ENCODE measurements at regions not wholly inside any gene's neighbourhood (a gene's known extent, or its start where the extent isn't known, plus 50 kb on each side); places are given as distances from the start of the nearest gene placed in this dataset.
"Not testable (repeated sequence)": the region's sequence is repeated elsewhere in the genome, so short reads cannot be mapped to it uniquely, and the experiment has no call there.

DNA sequence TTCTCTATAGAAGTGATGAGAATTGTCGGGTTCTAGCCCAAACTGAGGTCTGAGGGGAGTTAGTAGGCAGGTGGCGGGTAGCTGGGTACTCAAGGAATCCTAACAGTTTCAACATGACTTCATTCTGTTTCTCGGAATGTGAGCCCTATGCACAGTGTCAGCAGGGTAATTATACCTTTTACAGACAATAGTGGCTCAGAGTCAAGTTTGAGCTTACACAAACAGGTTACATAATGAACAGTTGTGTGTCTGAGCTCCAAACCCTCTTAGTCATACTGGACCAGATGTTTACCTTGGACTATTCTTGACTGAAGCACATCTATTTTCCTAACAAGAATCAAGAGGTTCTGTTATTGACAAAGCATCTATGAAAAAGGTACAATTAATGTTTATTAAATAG lies 1066.7 kb upstream of the PCDH20 start:
- no peak for DNase-seq (ENCODE audit: missing footprints)
- intact Hi-C loops (cut with DNase I): no loop called here
- no peak for ATAC-seq

DNA sequence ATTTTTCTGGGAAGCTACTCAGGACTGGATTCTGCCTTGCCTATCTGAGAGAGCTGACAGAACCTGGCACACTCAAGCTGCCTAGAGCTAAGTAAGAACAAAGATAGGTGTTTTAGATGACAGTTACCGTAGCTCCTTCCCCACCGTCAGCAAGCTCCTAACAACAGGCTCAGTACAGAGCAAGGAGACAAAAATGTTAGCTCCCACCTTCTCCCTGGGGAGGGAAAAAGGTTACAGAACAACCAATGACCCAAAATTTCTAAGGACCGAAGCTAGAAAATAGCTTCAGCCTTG lies 1058.2 kb upstream of the PCDH20 start:
- intact Hi-C loops (cut with DNase I): no loop called here

DNA sequence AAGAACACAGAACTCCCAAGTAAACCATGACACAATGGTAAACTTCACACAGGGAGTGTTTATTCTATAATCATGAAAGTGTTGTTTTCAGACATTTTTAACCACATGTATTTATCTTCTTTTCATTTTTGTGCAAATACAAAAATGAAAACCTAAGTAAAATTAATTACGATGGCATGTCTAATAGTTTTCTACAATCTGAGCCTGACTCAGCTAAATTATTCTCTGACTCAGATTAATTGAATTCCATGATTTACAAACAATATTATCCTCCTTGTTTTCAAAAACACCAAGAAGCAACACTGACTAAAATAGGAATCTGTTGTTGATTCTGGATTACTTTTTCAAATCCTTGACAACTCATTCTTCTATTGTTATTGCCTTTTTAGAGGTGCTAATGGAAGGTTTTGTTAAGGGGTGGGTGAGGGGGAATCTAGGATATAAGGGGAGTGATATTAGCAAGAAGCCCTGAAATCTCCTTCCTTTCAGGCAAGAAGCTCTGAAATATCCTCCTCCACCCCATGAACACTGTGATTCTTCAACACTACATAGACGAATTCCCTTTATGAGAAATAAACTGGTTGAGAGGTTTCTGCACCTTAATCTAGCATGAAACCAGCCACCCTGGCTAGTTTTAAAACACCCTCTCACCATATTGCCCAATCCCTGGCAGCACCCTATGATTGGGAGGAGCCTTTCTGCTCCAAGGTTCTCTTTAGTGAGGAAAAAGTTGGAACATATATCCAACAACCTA lies 1057.7 kb upstream of the PCDH20 start:
- ATAC-seq (no peak), DNase-seq (ENCODE audit: missing footprints) (no peak)
- intact Hi-C loops (cut with DNase I): no loop called here

More for the DNA sequence above, 1058.2 kb upstream of the PCDH20 start:
- no peak for DNase-seq (ENCODE audit: missing footprints)
- no peak for ATAC-seq

DNA sequence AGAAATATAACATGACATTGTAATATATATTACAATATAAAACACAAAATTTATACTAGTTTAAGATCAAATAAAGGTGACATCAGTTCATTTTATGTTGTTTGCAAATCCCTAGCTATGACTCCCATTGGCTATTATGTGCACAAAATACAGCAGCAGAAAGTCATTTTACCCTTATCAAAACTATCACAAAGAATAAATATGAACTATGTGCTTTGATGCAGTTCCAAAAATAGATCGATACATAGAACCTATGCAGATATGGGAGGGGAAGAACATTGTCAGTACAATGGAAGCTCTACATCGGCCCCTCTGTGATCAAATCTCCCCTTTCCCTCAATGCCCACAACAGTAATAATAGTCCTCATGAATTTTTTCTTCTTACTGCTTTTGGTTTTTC lies 1038.1 kb upstream of the PCDH20 start:
- no peak for ATAC-seq
- DNase-seq (ENCODE audit: missing footprints): no peak
- intact Hi-C loops (cut with DNase I): no loop called here

DNA sequence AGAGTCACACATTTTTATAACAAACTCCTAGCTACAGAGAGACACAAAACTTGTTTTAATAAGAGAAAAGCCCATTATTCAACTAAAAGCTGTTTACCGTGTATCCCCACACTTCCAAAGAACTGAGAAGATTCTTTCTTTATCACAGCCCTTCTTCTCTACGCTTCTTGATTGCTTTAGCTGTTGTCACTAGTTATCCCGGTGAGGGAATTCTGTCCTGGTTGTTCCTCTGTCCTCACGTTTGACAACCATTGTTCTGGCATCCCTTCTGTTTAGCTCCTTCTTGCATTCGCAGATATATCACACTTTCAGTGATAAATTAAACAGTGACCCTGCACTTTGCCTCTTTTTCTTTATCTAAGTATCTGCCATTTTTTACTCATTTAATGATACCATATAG lies 1035.1 kb upstream of the PCDH20 start:
- intact Hi-C loops (cut with DNase I): no loop called here
- no peak for ATAC-seq
- no peak for DNase-seq (ENCODE audit: missing footprints)

DNA sequence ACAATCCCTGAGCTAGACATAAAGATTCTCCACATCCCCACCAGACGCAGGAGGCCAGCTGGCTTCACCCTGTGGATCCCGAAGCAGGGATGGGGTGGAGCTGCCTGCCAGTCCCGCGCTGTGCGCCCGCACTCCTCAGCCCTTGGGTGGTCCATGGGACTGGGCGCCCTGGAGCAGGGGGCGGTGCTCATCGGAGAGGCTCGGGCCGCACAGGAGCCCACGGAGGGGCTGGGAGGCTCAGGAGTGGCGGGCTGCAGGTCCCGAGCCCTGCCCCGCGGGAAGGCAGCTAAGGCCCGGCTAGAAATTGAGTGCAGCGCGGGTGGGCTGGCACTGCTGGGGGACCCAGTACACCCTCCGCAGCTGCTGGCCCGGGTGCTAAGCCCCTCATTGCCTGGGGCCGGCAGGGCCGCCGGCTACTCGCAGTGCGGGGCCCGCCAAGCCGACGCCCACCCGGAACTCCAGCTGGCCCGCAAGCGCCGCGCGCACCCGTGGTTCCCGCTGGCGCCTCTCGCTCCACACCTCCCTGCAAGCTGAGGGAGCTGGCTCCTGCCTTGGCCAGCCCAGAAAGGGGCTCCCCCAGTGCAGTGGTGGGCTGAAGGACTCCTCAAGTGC lies 1032.2 kb upstream of the PCDH20 start:
- ATAC-seq; DNase-seq (ENCODE audit: missing footprints); intact Hi-C loops (cut with DNase I): not testable (repeated sequence)

DNA sequence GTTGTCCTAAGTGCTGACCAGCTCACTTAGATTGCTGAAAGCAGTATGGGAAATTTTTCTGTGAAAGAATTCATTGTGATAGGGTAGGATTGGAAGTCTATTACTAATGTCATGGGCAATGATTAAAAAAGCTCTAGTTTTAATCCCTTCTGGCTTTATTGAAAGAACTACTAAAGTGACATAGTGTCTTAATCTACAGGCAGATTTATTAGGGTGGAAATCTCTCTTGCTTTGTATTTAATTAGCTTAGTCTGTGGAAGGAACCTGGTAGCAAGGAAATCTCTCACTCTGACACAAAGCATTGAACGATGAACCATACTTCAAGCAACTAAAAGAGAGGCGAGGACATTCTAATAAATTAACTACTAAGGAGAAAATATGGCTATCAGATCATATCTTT lies 1029.2 kb upstream of the PCDH20 start:
- intact Hi-C loops (cut with DNase I): no loop called here
- ATAC-seq: no peak

DNA sequence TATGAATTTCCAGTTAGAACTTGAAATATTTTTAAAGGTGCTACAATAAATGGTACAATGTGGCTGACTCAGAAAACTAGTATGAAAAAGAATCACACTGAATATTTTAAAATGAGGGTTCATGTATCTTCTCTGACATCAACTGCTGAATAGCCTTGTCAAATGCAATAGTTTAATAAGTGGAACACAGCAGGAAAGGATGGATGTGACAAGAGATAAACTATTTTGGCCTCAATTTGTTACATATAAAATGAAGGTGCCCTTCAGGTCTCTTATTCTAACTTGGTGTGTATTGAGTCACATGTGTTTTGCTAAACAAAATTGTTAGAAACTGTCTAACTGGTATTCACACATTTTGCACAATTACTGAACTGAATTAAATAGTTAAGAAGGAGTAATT lies 1018.4 kb upstream of the PCDH20 start:
- DNase-seq (ENCODE audit: missing footprints) (no peak), ATAC-seq (no peak)
- intact Hi-C loops (cut with DNase I): no loop called here

More for the DNA sequence above, 1029.2 kb upstream of the PCDH20 start:
- no peak for DNase-seq (ENCODE audit: missing footprints)

DNA sequence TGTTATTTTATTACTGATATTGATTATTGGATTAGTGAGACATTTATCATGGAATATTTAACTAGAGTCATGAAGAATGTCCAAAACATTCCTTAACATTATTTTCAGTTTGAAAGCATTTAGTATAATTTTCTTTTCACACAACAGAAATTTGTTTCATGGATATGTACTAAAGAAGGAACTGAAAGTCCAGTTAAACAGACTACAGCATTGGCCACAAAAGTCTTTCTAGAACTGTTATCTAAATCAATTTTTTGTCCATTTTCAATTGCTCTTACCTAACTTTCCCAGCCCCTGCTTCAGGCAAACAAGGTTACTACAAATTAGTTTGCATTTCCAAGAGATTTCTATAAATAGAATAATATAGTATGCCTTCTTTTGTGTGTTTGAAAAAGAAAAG lies 1018.0 kb upstream of the PCDH20 start:
- ATAC-seq (no peak), DNase-seq (ENCODE audit: missing footprints) (no peak)
- intact Hi-C loops (cut with DNase I): no loop called here

DNA sequence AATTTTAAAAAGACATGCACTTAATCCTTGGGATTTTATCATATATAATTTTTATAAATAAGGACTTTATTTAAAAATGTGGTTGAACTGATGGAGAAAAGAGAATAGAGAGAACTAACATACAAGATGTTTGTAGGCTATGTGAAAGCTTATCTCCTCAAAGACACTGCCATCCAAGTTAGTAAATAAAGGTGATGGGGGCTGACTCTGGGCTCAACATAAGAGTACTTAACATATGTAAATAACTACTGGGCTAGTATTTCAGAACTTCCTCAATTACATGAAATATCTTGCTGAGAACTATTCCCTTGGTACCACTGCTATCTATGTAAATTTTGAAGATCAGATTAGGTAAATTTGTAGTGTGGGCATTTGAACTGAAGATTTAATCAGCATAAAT lies 1017.3 kb upstream of the PCDH20 start:
- no peak for DNase-seq (ENCODE audit: missing footprints)
- intact Hi-C loops (cut with DNase I): no loop called here
- ATAC-seq: no peak

DNA sequence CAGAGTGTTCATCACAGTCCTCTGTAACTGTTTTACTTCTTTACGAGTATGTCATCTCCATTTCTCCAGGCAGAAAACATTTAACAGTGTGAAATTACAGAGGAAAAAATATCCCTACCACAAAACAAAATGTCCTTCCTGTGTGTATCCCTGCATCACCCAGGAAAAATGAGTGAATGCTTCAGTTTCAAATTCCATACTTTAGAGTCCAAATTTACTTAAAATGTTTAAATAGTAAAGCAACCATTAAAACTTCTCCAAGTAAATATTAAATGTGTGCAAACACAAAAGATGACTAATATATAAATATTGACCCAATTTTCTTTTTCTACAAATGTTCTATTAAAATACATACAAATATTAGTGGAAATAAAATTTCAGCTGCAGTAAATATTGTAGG lies 1016.6 kb upstream of the PCDH20 start:
- ATAC-seq (no peak), DNase-seq (ENCODE audit: missing footprints) (no peak)
- intact Hi-C loops (cut with DNase I): no loop called here

DNA sequence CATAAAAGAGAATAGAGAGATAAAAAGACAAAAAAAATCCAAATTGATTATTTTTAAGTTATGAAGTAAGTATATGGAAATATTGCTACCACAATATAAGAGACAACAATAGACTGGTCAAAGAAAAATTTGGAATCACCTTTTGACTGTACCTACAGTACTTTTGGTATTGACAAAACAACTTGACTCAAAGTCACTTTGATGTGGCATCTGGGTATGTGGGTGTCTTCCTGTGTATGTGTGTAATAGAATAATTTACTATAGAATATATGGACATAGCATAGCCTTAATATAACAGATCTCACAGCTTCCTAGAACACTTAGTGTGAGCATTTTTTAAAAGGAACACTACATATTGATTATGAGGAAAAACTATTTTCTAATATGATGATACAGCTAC lies 1016.2 kb upstream of the PCDH20 start:
- intact Hi-C loops (cut with DNase I): no loop called here
- ATAC-seq (no peak), DNase-seq (ENCODE audit: missing footprints) (no peak)

DNA sequence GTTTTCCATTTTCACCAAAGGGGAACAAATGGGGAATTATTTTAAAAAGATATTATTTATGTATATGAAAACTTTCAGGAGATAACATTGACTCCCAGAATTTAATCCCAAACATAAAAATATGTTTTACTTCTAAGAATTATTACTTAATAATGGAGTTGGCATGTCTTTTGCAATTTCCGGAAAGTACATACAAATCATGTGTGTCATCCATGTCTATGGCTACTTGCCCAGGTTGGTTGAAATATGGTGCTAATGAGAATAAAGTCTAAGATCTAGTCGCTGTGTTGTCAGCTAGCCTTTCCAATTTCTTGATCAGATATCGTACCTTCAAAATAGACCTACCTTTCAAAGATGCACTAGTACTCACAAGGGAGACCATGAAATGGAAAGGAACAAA lies 1003.2 kb upstream of the PCDH20 start:
- intact Hi-C loops (cut with DNase I): no loop called here
- DNase-seq (ENCODE audit: missing footprints) (no peak), ATAC-seq (no peak)

DNA sequence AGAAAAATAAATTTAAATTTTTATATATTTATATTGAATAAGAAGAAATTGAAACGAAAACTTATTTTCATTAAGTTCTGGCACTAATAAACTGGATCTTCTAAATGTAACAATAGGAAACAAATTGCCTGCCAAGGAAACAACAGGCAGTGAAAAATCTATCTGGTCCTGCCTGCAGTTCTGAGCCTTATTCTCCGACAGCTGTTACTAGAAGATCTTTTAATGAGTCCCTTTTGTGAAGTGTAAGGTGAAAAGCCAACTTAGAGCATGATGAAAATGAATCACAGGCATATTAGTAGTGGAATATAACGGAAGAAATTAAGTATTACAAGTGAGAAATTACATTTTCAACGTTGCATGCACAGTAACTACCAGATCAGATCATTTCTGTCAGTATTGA lies 1002.7 kb upstream of the PCDH20 start:
- ATAC-seq: no peak
- DNase-seq (ENCODE audit: missing footprints): no peak
- intact Hi-C loops (cut with DNase I): no loop called here

DNA sequence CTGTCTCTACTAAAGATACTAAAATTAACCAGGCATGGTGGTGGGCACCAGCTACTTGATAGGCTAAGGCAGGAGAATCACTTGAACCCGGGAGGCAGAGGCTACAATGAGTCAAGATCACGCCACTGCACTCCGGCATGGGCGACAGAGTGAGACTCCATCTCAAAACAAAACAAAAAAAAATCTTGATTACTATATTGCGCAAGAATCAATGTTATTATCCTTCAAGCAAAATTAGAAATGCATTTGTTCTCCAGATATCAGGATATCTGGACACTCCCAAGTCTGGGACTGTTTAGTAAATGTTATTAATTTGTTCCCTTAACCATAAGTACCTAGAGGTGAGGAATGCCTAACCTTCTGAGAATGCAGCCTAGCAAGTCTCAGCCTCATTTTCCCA lies 992.2 kb upstream of the PCDH20 start:
- DNase-seq (ENCODE audit: missing footprints) (no peak), ATAC-seq (no peak)
- intact Hi-C loops (cut with DNase I): no loop called here

DNA sequence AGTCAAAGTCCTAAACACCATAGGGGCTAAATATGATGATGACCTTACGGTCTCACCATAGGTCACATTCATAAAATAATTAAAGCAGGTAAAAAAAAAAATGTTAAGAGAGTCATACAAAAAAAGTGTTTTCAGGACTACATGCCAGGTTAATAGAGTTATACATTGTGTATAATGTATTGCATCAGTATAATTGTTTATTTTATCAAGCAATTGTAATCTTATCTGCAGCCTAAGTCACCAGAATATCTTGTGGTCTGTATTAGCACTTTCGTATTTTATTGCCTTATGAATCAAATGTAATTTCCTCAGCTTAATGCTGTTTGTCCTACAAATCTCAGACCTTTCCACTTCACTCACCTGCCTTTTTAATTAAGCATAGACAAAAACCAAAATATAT lies 972.9 kb upstream of the PCDH20 start:
- ATAC-seq: no peak
- intact Hi-C loops (cut with DNase I): no loop called here
- no peak for DNase-seq (ENCODE audit: missing footprints)

DNA sequence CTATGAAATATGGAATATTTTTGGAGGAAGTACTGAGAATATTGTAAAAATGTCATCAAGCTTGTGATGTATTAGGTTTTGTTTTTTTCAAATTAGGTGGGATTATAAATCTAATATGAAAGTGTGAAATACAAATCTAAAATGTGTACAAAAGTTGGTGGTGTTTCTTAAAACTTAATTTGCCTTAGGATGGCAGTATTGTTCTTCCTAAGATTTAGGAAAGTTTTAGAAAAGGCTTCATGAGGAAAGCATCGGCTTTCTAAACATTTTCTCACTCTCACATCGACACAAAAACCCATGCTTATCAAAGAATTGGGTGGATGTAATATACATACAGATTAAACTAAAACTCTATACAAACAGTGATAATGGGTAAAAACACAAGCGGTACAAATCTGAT lies 972.0 kb upstream of the PCDH20 start:
- intact Hi-C loops (cut with DNase I): no loop called here
- no peak for ATAC-seq
- DNase-seq (ENCODE audit: missing footprints): no peak

DNA sequence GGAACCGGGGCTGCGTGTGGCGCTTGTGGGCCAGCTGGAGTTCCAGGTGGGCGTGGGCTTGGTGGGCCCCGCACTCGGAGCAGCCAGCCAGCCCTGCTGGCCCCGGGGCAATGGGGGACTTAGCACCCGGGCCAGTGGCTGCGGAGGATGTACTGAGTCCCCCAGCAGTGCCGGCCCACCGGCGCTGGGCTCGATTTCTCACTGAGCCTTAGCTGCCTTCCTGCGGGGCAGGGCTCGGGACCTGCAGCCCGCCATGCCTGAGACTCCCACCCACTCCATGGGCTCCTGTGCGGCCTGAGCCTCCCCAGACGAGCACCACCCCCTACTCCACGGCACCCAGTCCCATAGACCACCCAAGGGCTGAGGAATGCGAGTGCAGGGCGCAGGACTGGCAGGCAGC lies 963.6 kb upstream of the PCDH20 start:
- ATAC-seq; DNase-seq (ENCODE audit: missing footprints); intact Hi-C loops (cut with DNase I): not testable (repeated sequence)

DNA sequence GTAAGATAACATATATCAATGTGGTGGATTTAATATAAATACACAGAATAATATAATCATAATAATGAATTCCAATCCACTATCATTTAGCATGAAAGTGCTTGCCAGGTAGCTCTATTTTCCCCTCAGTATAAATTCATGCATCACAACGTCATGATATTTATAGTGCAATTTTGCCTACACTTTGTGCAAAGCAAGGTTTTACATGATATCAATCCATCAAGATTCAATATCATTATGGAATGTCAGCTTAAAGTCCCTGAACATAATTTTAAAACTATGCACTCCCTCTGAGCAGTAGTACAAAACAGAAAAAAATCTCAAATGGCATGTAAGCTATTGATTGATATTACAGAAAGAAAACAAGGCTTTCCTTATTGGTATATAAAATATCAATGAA lies 962.2 kb upstream of the PCDH20 start:
- intact Hi-C loops (cut with DNase I): no loop called here
- ATAC-seq (no peak), DNase-seq (ENCODE audit: missing footprints) (no peak)

DNA sequence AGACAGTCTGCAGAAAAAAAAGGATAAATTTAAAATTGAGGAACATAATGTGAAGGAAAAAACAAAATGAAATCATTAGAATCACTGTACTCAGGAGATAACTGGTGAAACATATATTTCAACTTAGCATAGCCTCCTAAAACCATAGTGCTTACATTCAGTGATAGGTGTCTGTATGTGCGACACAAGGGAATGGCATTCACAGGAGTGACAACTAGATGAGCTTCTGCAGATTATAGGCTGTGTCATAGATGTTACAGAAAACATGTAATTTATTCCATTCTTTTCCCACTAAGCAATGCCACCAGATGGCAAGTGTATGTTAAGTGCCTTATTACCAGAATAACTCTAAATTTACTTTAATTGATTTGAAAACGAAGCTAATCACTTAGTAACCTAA lies 960.0 kb upstream of the PCDH20 start:
- intact Hi-C loops (cut with DNase I): no loop called here
- ATAC-seq (no peak), DNase-seq (ENCODE audit: missing footprints) (no peak)

DNA sequence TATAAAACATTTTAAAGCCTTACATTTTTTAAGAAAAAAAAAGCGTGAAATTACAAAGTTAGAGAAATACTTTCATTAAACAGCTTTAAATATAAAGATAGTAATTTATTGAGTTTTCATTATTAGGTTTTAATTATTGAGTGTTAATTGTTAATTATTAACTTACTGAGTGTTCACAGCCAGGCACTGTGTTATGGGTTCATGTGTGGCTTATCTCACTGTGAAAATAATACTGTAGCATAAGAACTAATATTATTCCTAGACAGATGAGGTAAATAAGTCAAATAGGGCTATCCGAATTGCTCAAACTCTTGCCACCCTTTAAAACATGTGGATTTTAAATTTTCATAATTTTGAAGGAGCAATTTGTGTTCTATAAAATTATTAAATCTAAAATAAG lies 956.1 kb upstream of the PCDH20 start:
- DNase-seq (ENCODE audit: missing footprints): no peak
- ATAC-seq: no peak
- intact Hi-C loops (cut with DNase I): no loop called here

All from Right ventricle myocardium inferior (tissue), 1 donor.